ENCODE measurements at regions not wholly inside any gene's neighbourhood (a gene's known extent, or its start where the extent isn't known, plus 50 kb on each side); places are given as distances from the start of the nearest gene placed in this dataset.
A peak's percentile ranks its signal among the peaks of the same experiment; 100 is the strongest.

DNA sequence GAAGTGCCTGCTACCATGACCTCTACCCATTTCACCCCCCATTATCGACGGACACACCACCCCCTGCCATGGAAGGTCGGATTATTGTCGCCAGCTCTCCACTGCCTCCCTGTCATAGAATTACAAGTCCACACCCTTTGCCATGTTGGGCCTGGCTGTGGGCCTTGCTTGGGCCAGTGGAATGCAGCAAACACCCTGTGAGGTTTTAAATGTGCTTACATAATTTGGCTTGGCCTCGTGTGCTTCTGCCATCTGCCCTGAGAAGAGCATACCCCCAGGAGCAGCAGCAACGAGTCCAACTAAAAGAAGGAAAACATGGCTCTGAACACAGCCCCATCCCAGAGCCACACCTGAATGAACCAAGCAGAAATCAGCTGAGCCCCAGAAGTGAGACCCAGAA lies 94.1 kb upstream of the PRDM11 start:
- Histone ChIP-seq H3K9ac (ENCODE audit: low read length in 3 of 3) (no peak overlapping the region), H3K9me3 (ENCODE audit: control insufficient read depth in 2 of 3, insufficient read depth in 1 of 3, low read length in 3 of 3) (no peaks in the 10 kb centered on the region), H3K27me3 (ENCODE audit: control insufficient read depth, insufficient read depth, low read length) (no peaks in the 10 kb centered on the region), H3K4me3 (ENCODE audit: low read length in 3 of 3) (no peak overlapping the region), H3K36me3 (ENCODE audit: control insufficient read depth in 2 of 3, insufficient read depth in 3 of 3, low read length in 3 of 3) (no peaks in the 10 kb centered on the region), H3K4me1 (ENCODE audit: control insufficient read depth in 2 of 3, insufficient read depth in 2 of 3, low read depth in 1 of 3, low read length in 3 of 3) (peaks cover 0 to 6% (median 0%) of the 10 kb centered on the region in 3 donors), H3K27ac (ENCODE audit: low read depth in 2 of 2, low read length in 2 of 2) (no peak overlapping the region)
- intact Hi-C loops (cut with DNase I) = no loop called here
- TF ChIP-seq, protein P1, sequence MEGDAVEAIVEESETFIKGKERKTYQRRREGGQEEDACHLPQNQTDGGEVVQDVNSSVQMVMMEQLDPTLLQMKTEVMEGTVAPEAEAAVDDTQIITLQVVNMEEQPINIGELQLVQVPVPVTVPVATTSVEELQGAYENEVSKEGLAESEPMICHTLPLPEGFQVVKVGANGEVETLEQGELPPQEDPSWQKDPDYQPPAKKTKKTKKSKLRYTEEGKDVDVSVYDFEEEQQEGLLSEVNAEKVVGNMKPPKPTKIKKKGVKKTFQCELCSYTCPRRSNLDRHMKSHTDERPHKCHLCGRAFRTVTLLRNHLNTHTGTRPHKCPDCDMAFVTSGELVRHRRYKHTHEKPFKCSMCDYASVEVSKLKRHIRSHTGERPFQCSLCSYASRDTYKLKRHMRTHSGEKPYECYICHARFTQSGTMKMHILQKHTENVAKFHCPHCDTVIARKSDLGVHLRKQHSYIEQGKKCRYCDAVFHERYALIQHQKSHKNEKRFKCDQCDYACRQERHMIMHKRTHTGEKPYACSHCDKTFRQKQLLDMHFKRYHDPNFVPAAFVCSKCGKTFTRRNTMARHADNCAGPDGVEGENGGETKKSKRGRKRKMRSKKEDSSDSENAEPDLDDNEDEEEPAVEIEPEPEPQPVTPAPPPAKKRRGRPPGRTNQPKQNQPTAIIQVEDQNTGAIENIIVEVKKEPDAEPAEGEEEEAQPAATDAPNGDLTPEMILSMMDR (IDR thresholded peaks at IDR 0.05; ENCODE audit: borderline replicate concordance, extremely low read depth, insufficient read depth) = no peak
- DNase-seq (no peak), FAIRE-seq (no peak)

DNA sequence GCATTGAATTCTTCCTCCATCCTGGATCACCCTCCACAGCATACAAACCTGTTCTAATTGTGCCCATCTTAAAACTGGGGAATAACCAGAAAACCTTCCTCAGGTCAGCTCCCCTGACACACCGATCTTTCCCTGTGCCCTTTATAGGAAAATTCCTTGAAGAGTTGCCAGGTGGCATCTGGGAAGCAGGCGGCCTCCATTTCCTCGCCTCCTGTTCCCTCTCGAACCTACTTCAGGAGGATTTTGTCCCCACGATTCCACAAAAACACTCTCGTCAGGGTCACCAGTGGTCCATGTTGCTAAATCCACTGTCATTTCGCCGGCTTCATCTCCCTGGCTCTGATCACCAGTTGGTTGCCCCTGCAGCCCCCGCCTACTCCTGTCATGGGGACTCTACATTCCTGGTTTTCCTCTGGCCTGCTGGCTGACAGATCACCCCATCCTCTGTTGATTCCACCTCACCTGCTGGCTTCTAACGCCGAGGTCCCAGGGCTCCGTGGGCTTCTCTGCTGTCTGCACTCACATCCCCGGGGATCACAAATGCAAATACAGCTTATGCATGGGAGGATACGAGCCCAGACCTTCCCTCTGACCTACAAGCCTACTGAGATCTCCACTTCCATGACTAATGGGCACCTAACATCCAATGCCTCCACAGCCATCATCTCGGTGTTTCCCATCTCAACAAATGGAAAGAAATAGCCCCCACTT lies 92.5 kb upstream of the PRDM11 start:
- DNase-seq = no peak
- no peak overlapping the region for H3K4me3 ChIP-seq (ENCODE audit: low read length in 3 of 3)
- no peaks in the 10 kb centered on the region for H3K9me3 ChIP-seq (ENCODE audit: control insufficient read depth in 2 of 3, insufficient read depth in 1 of 3, low read length in 3 of 3)
- TF ChIP-seq, protein P1 (IDR thresholded peaks at IDR 0.05; ENCODE audit: borderline replicate concordance, extremely low read depth, insufficient read depth) = no peak
- no peak overlapping the region for H3K27ac ChIP-seq (ENCODE audit: low read depth in 2 of 2, low read length in 2 of 2)
- H3K9ac ChIP-seq (ENCODE audit: low read length in 3 of 3) = no peak overlapping the region
- no peaks in the 10 kb centered on the region for H3K27me3 ChIP-seq (ENCODE audit: control insufficient read depth, insufficient read depth, low read length)
- H3K4me1 ChIP-seq (ENCODE audit: control insufficient read depth in 2 of 3, insufficient read depth in 2 of 3, low read depth in 1 of 3, low read length in 3 of 3) = peaks cover 0 to under 1% (median 0%) of the 10 kb centered on the region in 3 donors
- no peaks in the 10 kb centered on the region for H3K36me3 ChIP-seq (ENCODE audit: control insufficient read depth in 2 of 3, insufficient read depth in 3 of 3, low read length in 3 of 3)
- intact Hi-C loops (cut with DNase I) = no loop called here
- no peak for FAIRE-seq

DNA sequence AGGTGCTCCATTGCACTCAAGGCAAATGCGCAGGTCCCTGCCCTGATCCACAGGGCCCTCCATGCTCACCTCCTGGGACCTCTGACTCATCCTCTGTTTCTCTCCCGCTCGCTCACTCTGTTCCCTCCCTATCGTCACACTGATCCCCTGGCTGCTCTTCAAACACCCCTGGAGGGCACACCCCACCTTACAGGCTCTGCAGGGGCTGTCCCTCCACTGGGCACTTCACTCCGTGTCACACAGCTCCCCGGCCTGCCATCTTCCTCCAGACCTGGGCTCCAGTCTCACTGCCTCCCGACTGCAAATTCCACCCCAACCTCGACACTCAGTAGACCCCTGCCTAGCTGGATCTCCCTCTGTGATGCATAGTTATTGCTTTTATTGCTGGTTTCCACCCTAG lies 91.5 kb upstream of the PRDM11 start:
- Histone ChIP-seq H3K4me1 (ENCODE audit: control insufficient read depth in 2 of 3, insufficient read depth in 2 of 3, low read depth in 1 of 3, low read length in 3 of 3) (no peaks in the 10 kb centered on the region), H3K9ac (ENCODE audit: low read length in 3 of 3) (no peak overlapping the region), H3K27ac (ENCODE audit: low read depth in 2 of 2, low read length in 2 of 2) (no peak overlapping the region), H3K36me3 (ENCODE audit: control insufficient read depth in 2 of 3, insufficient read depth in 3 of 3, low read length in 3 of 3) (no peaks in the 10 kb centered on the region), H3K4me3 (ENCODE audit: low read length in 3 of 3) (no peak overlapping the region), H3K9me3 (ENCODE audit: control insufficient read depth in 2 of 3, insufficient read depth in 1 of 3, low read length in 3 of 3) (no peaks in the 10 kb centered on the region), H3K27me3 (ENCODE audit: control insufficient read depth, insufficient read depth, low read length) (no peaks in the 10 kb centered on the region)
- intact Hi-C loops (cut with DNase I) = no loop called here
- TF ChIP-seq, protein P1 (IDR thresholded peaks at IDR 0.05; ENCODE audit: borderline replicate concordance, extremely low read depth, insufficient read depth) = no peak
- no peak for FAIRE-seq
- no peak for DNase-seq

DNA sequence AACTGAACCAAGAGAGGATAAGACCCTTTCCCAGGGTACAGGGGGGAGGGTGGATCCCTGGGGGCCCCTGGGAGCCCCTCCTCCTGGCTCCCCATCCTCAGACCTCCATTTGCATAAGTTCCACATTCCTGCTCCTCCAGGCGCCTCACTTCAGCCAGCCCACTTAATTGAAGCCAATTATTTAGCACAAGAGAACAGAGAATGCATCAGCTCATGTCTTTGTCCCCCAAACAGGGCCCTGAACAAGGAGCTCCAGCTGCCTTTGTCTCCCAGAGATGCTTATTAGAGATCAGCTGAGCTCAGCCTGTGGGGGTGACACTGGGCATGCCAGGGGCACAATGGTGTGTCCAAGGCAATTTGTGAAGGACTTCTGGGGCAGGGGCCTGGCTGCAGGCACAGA lies 89.9 kb upstream of the PRDM11 start:
- Histone ChIP-seq H3K27me3 (ENCODE audit: control insufficient read depth, insufficient read depth, low read length) (no peaks in the 10 kb centered on the region), H3K9ac (ENCODE audit: low read length in 3 of 3) (no peak overlapping the region), H3K4me3 (ENCODE audit: low read length in 3 of 3) (no peak overlapping the region), H3K9me3 (ENCODE audit: control insufficient read depth in 2 of 3, insufficient read depth in 1 of 3, low read length in 3 of 3) (no peaks in the 10 kb centered on the region), H3K36me3 (ENCODE audit: control insufficient read depth in 2 of 3, insufficient read depth in 3 of 3, low read length in 3 of 3) (no peaks in the 10 kb centered on the region), H3K27ac (ENCODE audit: low read depth in 2 of 2, low read length in 2 of 2) (no peak overlapping the region), H3K4me1 (ENCODE audit: control insufficient read depth in 2 of 3, insufficient read depth in 2 of 3, low read depth in 1 of 3, low read length in 3 of 3) (no peaks in the 10 kb centered on the region)
- DNase-seq (peak in 1 of 5 donors; percentile 11), FAIRE-seq (no peak)
- TF ChIP-seq, protein P1 (IDR thresholded peaks at IDR 0.05; ENCODE audit: borderline replicate concordance, extremely low read depth, insufficient read depth) = no peak
- intact Hi-C loops (cut with DNase I) = no loop called here
